B cell (primary cell): ENCODE measurements at regions not wholly inside any gene's neighbourhood (a gene's known extent, or its start where the extent isn't known, plus 50 kb on each side); places are given as distances from the start of the nearest gene placed in this dataset.

Experiments
- CTCF ChIP-seq: fragments of 200-600 bp; IDR thresholded peaks from one replicate; pipeline ENCODE4 v1.8.0; 2022; ENCODE audit warnings: antibody characterized with exemption, mild to moderate bottlenecking
- EZH2 ChIP-seq: IDR thresholded peaks from 2 replicates; pipeline ENCODE4 v1.6.1; 2012; ENCODE audit warnings: borderline replicate concordance, low read depth, mild to moderate bottlenecking, moderate library complexity, low read length; ENCODE audit not compliant: insufficient read depth, poor library complexity, severe bottlenecking

GRCh38 chr2:117108741-117109267, 705.7 kb upstream of the DDX18 start:
- TF ChIP-seq CTCF (no peak), EZH2 (no peak)
